B cell (primary cell): ENCODE measurements at regions not wholly inside any gene's neighbourhood (a gene's known extent, or its start where the extent isn't known, plus 50 kb on each side); places are given as distances from the start of the nearest gene placed in this dataset.

Experiments
- ATAC-seq: fragments of 200-7000 bp; cut with Tn5 transposase; one replicate; pipeline ENCODE4 v1.10.0; 2021; ENCODE audit warnings: low read depth, mild to moderate bottlenecking, moderate number of reproducible peaks, moderate library complexity
- CTCF ChIA-PET: fragments of 350-600 bp; sonication (Branson Sonifier 250); formaldehyde crosslinking; loops from one replicate; lab custom pipeline; 2021; ENCODE audit warnings: antibody characterized with exemption, inconsistent platforms; lab: Charles Lee
- POLR2A ChIA-PET: fragments of 350-600 bp; sonication (Branson Sonifier 250); formaldehyde crosslinking; loops from one replicate; lab custom pipeline; 2021; ENCODE audit warnings: antibody characterized with exemption; lab: Charles Lee
- DNase-seq: peaks from one replicate; pipeline ENCODE4 v3.0.0; 2013
- H2AFZ ChIP-seq: 2 replicates; pipeline ENCODE4 v1.6.1; 2012; ENCODE audit warnings: mild to moderate bottlenecking, low read depth, low read length; ENCODE audit not compliant: insufficient read depth, poor library complexity, severe bottlenecking
- H3K27ac ChIP-seq, 2 donors: 1 replicate in 1 of 2; 2 replicates in 1 of 2; pipeline ENCODE4 v1.5.1; 2012 to 2013; ENCODE audit warnings: low read length in 2 of 2, mild to moderate bottlenecking in 2 of 2, moderate library complexity in 1 of 2
- H3K27me3 ChIP-seq, 4 experiments: fragments of 200-600 bp in 1 of 4; sonication (generic) in 1 of 4; replicated peaks in 1 of 4; 1 replicate in 2 of 4; 2 replicates in 2 of 4; pipeline versions ENCODE4 v1.6.1 to v1.7.0; 2013 to 2016; ENCODE audit warnings: low read length in 3 of 4, mild to moderate bottlenecking in 2 of 4, mixed read lengths in 1 of 4, moderate library complexity in 1 of 4; ENCODE audit not compliant: insufficient read depth in 4 of 4, control insufficient read depth in 3 of 4; ENCODE audit errors: control extremely low read depth in 1 of 4
- H3K36me3 ChIP-seq, 2 experiments: replicated peaks in 1 of 2; 1 replicate in 1 of 2; 2 replicates in 1 of 2; pipeline versions ENCODE4 v1.6.1 to v1.7.1; 2013; ENCODE audit warnings: low read length in 1 of 2; ENCODE audit not compliant: insufficient read depth in 2 of 2, control insufficient read depth in 1 of 2; ENCODE audit errors: control extremely low read depth in 1 of 2, extremely low read depth in 1 of 2
- H3K4me1 ChIP-seq, 2 donors: fragments of 200-600 bp in 1 of 2; sonication (generic) in 1 of 2; 1 replicate in 1 of 2; 2 replicates in 1 of 2; pipeline versions ENCODE4 v1.5.1 to v1.6.1; 2013 to 2017; ENCODE audit warnings: low read length in 2 of 2; ENCODE audit not compliant: control insufficient read depth in 2 of 2, insufficient read depth in 2 of 2
- H3K4me2 ChIP-seq: replicated peaks from 2 replicates; pipeline ENCODE3; 2012; ENCODE audit warnings: mild to moderate bottlenecking, low read depth, low read length; ENCODE audit not compliant: poor library complexity, severe bottlenecking
- H3K4me3 ChIP-seq, 5 experiments: fragments of 200-600 bp in 1 of 5; sonication (generic) in 1 of 5; 1 replicate in 3 of 5; 2 replicates in 2 of 5; pipeline versions ENCODE4 v1.5.1 to v1.7.0; 2011 to 2016; ENCODE audit warnings: low read length in 4 of 5, mild to moderate bottlenecking in 4 of 5, low read depth in 2 of 5, control low read depth in 1 of 5, moderate library complexity in 1 of 5; ENCODE audit not compliant: insufficient read depth in 1 of 5; ENCODE audit errors: control extremely low read depth in 1 of 5, extremely low read depth in 1 of 5
- H3K79me2 ChIP-seq: fragments of 200-600 bp; sonication (generic); one replicate; pipeline ENCODE4 v1.6.0; 2016; ENCODE audit warnings: low read length; ENCODE audit not compliant: control insufficient read depth, insufficient read depth
- H3K9ac ChIP-seq: fragments of 200-600 bp; sonication (generic); 2 replicates; pipeline ENCODE4 v1.6.1; 2017; ENCODE audit warnings: mild to moderate bottlenecking, low read length, moderate library complexity
- H3K9me3 ChIP-seq, 3 donors: one replicate each; pipeline versions ENCODE4 v1.6.1 to v1.7.1; 2013; ENCODE audit warnings: low read length in 2 of 3; ENCODE audit not compliant: control insufficient read depth in 2 of 3, insufficient read depth in 1 of 3; ENCODE audit errors: control extremely low read depth in 1 of 3
- H4K20me1 ChIP-seq: 2 replicates; pipeline ENCODE4 v1.6.0; 2012; ENCODE audit warnings: mild to moderate bottlenecking, low read length; ENCODE audit not compliant: insufficient read depth, control insufficient read depth, poor library complexity, severe bottlenecking
- H3K27ac Mint-ChIP-seq: one replicate; pipeline ENCODE4 v1.8.0; 2021; ENCODE audit warnings: mixed read lengths
- H3K27me3 Mint-ChIP-seq: one replicate; pipeline ENCODE4 v1.8.0; 2021; ENCODE audit warnings: mixed read lengths
- H3K4me1 Mint-ChIP-seq: one replicate; pipeline ENCODE4 v1.8.0; 2021; ENCODE audit warnings: mixed read lengths
- H3K4me3 Mint-ChIP-seq: one replicate; pipeline ENCODE4 v1.8.0; 2021; ENCODE audit warnings: mixed read lengths
- H3K9me3 Mint-ChIP-seq: one replicate; pipeline ENCODE4 v1.8.0; 2022; ENCODE audit warnings: mixed read lengths; ENCODE audit not compliant: insufficient read depth
- EZH2 ChIP-seq: IDR thresholded peaks from 2 replicates; pipeline ENCODE4 v1.6.1; 2012; ENCODE audit warnings: borderline replicate concordance, low read depth, mild to moderate bottlenecking, moderate library complexity, low read length; ENCODE audit not compliant: insufficient read depth, poor library complexity, severe bottlenecking
- WGBS: methylation state at CpG from one replicate; pipeline ENCODE4 v1.1.5; 2013; ENCODE audit warnings: missing lambda C conversion rate; ENCODE audit not compliant: insufficient coverage; 5-methylcytosine and 5-hydroxymethylcytosine counted together
- intact Hi-C: fragments of 100-400 bp; cut with micrococcal nuclease; formaldehyde crosslinking; loops from one replicate; pipeline ENCODE4 v1.10.0; 2022
- TF ChIP-seq, protein P1 (sequence below): fragments of 200-600 bp; IDR thresholded peaks from one replicate; pipeline ENCODE4 v1.8.0; 2022; ENCODE audit warnings: antibody characterized with exemption, mild to moderate bottlenecking

DNA sequence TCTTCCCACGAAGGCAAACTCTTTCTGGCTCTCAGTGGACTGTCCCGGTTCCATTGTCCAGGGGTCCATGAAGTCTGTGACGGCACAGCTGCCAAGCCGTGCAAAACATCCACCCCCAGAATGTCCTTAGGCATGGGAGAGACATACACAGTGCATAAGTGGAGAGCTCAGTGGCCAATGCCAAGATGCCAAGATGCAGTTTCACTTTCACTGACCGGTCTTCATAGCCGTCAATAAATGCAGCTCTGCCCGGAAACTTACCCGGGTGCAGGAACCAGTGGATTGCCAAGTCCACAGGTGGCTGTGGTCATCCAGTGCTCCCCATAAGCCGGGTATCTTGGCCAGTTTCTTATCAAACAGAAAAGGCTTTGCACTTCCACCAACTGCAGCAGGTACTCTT is 162.3 kb downstream of the PTCSC3 start:
- Histone ChIP-seq H2AFZ (no peak overlapping the region), H3K4me2 (no peak overlapping the region), H3K9ac (no peak overlapping the region), H4K20me1 (no peaks in the 10 kb centered on the region), H3K4me3 (no peak overlapping the region), H3K27me3 (no peaks in the 10 kb centered on the region), H3K36me3 (no peaks in the 10 kb centered on the region), H3K79me2 (no peaks in the 10 kb centered on the region), H3K4me1 (no peaks in the 10 kb centered on the region), H3K9me3 (no peaks in the 10 kb centered on the region), H3K27ac (no peak overlapping the region)
- no peak for ATAC-seq
- POLR2A ChIA-PET: no interaction called here
- no peak overlapping the region for H3K27ac Mint-ChIP-seq
- intact Hi-C loops: no loop called here
- no peak overlapping the region for H3K4me3 Mint-ChIP-seq
- H3K4me1 Mint-ChIP-seq: no peaks in the 10 kb centered on the region
- WGBS: 85% methylated on average over 9 of the region's 9 CpGs
- no peaks in the 10 kb centered on the region for H3K27me3 Mint-ChIP-seq
- TF ChIP-seq, protein P1, sequence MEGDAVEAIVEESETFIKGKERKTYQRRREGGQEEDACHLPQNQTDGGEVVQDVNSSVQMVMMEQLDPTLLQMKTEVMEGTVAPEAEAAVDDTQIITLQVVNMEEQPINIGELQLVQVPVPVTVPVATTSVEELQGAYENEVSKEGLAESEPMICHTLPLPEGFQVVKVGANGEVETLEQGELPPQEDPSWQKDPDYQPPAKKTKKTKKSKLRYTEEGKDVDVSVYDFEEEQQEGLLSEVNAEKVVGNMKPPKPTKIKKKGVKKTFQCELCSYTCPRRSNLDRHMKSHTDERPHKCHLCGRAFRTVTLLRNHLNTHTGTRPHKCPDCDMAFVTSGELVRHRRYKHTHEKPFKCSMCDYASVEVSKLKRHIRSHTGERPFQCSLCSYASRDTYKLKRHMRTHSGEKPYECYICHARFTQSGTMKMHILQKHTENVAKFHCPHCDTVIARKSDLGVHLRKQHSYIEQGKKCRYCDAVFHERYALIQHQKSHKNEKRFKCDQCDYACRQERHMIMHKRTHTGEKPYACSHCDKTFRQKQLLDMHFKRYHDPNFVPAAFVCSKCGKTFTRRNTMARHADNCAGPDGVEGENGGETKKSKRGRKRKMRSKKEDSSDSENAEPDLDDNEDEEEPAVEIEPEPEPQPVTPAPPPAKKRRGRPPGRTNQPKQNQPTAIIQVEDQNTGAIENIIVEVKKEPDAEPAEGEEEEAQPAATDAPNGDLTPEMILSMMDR: no peak
- no peak for TF ChIP-seq EZH2
- H3K9me3 Mint-ChIP-seq: no peaks in the 10 kb centered on the region
- CTCF ChIA-PET: no interaction called here
- no peak for DNase-seq

DNA sequence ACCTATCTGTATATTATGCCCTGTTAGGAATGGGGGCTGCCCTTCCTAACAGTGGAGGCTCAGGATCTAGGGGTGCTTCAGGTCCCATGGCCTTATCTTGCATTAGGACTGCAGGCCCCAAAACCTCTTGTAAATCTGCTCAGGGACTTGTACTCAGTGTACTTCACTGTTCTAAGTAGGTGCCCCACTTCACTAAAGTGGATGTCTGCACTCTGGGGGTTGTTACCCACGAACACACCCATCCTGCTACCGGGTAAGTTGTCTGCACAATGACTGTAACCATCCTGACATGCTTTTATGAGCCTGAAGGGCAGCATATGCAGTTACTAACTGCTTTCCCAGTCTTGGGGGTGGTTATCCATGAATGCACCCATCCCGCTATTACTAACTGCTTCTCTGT is 163.0 kb downstream of the PTCSC3 start:
- H4K20me1 ChIP-seq: no peaks in the 10 kb centered on the region
- Mint-ChIP-seq H3K4me3 (no peak overlapping the region), H3K9me3 (no peaks in the 10 kb centered on the region), H3K27me3 (no peaks in the 10 kb centered on the region), H3K27ac (no peak overlapping the region), H3K4me1 (no peaks in the 10 kb centered on the region)
- DNase-seq (no peak), ATAC-seq (no peak)
- ChIA-PET CTCF (no interaction called here), POLR2A (no interaction called here)
- H3K4me3 ChIP-seq: no peak overlapping the region
- no peaks in the 10 kb centered on the region for H3K36me3 ChIP-seq
- no peak overlapping the region for H3K9ac ChIP-seq
- no peak overlapping the region for H3K27ac ChIP-seq
- 84% methylated on average over 3 of the region's 3 CpGs for WGBS
- H3K4me1 ChIP-seq: no peaks in the 10 kb centered on the region
- no peaks in the 10 kb centered on the region for H3K27me3 ChIP-seq
- no peak overlapping the region for H2AFZ ChIP-seq
- no peak overlapping the region for H3K4me2 ChIP-seq
- no peaks in the 10 kb centered on the region for H3K79me2 ChIP-seq
- intact Hi-C loops: no loop called here
- TF ChIP-seq EZH2: no peak
- TF ChIP-seq, protein P1: no peak
- no peaks in the 10 kb centered on the region for H3K9me3 ChIP-seq
